ENCODE measurements at regions not wholly inside any gene's neighbourhood (a gene's known extent, or its start where the extent isn't known, plus 50 kb on each side); places are given as distances from the start of the nearest gene placed in this dataset.

GRCh38 chr17:49916854-49917515 lies 52.0 kb upstream of the DLX4 start:
- TF ChIP-seq CEBPB (IDR thresholded peaks at IDR 0.05; ENCODE audit: low read depth, low read length) (no peak), BHLHE40 (IDR thresholded peaks at IDR 0.05; ENCODE audit: low read depth, low read length) (no peak), POLR2A (IDR thresholded peaks at IDR 0.05; ENCODE audit: low read depth, low read length) (no peak), MXI1 (IDR thresholded peaks at IDR 0.05; ENCODE audit: borderline replicate concordance, low read depth, low read length) (no peak), RCOR1 (IDR thresholded peaks at IDR 0.05; ENCODE audit: insufficient replicate concordance, low read length) (no peak), NFE2L2 (IDR thresholded peaks at IDR 0.05; ENCODE audit: low read depth, low read length) (no peak), SMC3 (IDR thresholded peaks at IDR 0.05; ENCODE audit: low read depth, low read length) (no peak), MAZ (IDR thresholded peaks at IDR 0.05; ENCODE audit: borderline replicate concordance, low read depth, low read length) (no peak), RAD21 (IDR thresholded peaks at IDR 0.05; ENCODE audit: low read length) (no peak)
- TF ChIP-seq, protein P1, sequence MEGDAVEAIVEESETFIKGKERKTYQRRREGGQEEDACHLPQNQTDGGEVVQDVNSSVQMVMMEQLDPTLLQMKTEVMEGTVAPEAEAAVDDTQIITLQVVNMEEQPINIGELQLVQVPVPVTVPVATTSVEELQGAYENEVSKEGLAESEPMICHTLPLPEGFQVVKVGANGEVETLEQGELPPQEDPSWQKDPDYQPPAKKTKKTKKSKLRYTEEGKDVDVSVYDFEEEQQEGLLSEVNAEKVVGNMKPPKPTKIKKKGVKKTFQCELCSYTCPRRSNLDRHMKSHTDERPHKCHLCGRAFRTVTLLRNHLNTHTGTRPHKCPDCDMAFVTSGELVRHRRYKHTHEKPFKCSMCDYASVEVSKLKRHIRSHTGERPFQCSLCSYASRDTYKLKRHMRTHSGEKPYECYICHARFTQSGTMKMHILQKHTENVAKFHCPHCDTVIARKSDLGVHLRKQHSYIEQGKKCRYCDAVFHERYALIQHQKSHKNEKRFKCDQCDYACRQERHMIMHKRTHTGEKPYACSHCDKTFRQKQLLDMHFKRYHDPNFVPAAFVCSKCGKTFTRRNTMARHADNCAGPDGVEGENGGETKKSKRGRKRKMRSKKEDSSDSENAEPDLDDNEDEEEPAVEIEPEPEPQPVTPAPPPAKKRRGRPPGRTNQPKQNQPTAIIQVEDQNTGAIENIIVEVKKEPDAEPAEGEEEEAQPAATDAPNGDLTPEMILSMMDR (conservative IDR thresholded peaks at IDR 0.05; ENCODE audit: low read depth, low read length) = no peak
- TF ChIP-seq, protein P2, sequence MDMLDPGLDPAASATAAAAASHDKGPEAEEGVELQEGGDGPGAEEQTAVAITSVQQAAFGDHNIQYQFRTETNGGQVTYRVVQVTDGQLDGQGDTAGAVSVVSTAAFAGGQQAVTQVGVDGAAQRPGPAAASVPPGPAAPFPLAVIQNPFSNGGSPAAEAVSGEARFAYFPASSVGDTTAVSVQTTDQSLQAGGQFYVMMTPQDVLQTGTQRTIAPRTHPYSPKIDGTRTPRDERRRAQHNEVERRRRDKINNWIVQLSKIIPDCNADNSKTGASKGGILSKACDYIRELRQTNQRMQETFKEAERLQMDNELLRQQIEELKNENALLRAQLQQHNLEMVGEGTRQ (IDR thresholded peaks at IDR 0.05; ENCODE audit: low read depth, low read length) = no peak
- TF ChIP-seq, protein P3, sequence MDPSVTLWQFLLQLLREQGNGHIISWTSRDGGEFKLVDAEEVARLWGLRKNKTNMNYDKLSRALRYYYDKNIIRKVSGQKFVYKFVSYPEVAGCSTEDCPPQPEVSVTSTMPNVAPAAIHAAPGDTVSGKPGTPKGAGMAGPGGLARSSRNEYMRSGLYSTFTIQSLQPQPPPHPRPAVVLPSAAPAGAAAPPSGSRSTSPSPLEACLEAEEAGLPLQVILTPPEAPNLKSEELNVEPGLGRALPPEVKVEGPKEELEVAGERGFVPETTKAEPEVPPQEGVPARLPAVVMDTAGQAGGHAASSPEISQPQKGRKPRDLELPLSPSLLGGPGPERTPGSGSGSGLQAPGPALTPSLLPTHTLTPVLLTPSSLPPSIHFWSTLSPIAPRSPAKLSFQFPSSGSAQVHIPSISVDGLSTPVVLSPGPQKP (IDR thresholded peaks at IDR 0.05; ENCODE audit: borderline replicate concordance, low read depth, low read length) = no peak

Data from IMR-90 (cell line).